ENCODE measurements at regions not wholly inside any gene's neighbourhood (a gene's known extent, or its start where the extent isn't known, plus 50 kb on each side); places are given as distances from the start of the nearest gene placed in this dataset.

DNA sequence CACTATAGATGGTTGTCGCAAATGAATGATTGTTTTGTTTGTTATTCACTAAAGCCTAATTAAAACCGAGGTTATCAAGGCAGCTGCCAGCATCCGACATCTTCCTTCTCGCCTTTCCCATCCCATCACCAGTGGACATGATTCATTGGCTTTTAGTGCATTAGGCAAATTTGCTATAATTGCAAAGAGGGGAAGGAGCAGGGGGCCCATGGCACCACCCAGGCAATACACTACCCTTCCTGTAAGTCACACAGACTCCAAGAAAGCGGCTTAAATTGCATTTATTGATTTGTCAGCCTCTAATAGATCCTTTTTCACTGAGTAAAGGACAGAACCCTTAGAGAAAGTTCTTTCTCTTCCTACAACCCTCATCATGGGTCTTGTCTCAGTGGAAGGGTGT is 169.2 kb upstream of the NCAM1 start:
- DNase-seq, result no peak

- DNase-seq, result no peak
Observed at GRCh38 chr11:112793416-112793815, 167.8 kb upstream of the NCAM1 start.

DNA sequence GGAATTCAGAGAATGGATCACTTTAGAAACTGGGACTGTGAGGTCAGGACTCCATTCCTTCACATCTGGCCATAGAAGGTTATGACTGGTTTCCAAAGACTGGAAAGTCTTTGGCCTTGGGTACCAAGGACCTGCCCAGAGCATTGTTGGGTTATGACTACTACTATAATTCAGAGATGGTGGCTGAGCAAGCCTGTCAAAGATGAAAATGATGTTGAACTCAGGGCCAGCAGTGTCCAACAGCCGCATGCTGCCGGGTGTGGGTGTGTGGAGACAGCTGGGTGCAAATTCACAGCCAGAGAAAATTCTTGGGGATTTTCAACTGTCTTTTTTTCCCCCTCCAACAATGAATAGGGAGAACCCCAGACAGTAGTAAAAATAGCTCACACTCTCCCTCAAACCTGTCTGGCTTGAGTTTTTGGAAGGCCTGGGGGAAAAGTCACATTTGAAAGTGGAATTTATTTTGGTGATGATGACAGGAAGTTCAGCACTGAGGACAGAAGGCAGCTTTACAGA is 166.8 kb upstream of the NCAM1 start:
- DNase-seq, result no peak

DNA sequence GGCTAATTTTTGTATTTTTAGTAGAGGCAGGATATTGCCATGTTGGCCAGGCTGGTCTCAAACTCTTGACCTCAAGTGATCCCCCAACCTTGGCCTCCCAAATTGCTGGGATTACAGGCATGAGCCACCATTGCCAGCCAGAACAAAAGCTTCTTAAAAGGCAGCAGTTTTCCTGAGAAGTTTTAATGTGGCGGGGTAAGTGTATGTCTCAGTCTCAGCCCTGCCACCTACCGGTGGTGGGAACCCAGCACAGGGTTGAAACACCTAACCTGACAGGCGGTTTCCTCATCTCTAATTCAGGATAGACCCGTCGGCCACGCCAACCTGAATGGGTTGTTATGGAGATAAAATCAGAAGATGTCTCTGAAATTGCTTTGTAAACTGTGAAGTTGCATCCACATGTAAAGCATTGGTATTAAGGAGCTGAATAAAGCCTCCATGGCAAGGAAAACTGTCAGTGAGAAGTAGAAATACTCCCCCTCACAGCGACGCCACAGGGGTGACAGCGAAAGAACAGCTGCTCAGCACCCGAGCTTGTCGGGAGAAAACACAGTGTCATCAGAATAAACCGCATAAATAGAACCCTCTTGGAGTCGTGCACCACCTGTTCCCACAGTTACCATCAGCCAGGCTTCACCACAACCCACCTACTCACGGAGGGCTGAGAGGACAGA is 165.9 kb upstream of the NCAM1 start:
- peak; percentile 53 to 65 (median 57) for DNase-seq

DNA sequence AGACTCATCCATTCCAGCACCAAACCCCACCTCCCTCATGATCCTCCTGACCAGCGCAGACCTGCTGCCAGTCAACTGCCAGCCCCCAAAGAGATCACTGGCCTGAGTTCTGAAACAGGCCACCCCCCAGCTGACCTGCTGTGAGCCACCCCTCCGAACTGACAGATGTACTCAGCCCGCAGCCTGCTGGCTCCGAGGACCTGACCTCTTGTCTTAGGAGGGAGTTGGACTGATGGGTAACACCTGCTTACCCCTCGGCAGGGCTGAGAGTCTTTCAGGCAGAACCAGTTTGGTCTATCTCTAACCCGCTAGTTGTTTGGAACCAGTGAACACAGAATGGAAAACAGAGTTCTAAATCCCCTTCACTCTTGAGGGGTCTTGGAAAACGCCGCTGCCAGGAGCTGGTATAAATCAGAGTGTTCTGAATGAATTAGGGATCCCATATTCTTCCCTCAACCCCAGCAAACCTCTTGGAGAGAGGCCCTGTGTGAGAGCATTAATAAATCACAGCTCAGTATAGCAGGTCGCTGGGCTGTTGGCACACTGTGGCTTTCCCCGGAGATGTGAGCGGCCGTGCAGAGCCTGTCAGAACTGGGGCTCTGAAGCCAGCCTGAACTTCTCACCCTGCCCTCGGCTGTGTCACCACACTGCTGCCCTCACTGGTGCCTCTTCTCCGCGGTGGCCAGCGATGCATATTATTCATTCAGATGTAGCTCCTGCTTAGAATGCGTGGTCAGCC is 165.1 kb upstream of the NCAM1 start:
- no peak for DNase-seq

DNA sequence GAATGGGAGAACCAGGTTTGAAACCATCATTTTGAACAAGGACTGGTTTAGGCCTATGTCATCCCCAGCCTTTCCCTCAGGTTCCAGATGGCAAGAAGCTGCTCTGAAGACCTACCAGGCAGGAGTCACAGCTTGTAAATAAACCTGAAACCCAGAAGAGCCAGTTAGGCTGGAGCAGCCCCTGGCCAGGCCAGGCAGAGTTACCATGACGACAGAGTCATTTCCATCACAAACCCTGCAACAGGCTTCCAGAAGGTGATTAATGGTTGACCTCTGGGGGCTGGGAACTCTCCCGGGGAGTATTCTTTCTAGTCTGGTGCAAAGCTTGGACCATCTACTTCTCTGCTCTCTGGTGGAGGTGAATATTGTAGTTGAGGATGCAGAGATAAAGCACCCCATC is 164.1 kb upstream of the NCAM1 start:
- no peak for DNase-seq

DNA sequence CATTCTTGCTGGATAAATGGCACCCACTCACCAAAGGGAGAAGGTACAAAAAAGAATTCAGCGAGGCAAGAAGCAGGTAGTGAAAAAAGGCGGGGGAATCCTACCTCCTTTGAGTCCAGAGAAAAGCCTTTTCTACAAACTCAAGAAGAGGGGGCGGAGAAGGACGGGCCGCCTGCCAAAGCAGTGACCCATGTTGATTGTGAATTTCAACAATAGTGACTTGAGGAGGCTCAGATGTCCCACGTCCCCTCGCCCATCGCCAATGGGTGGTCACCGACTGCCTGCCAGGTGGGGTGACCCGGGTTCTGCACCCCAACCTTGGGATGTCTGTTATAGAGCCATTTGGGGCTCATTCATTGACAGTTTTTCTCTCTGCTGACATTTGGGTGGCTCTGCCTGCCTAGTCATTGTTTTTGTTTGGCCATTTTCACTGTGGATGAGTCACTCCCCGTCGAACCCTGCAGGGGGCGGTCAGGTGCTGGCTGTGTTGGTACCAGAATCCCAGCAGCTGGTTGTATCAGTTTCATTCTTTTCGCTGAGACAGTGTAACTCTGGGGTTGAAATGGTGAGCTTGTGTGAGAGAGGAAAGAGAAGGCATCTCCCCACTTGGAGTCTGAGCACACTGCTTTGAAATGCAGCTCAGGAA is 163.4 kb upstream of the NCAM1 start:
- DNase-seq, result peak; percentile 32 to 61 (median 43)

DNA sequence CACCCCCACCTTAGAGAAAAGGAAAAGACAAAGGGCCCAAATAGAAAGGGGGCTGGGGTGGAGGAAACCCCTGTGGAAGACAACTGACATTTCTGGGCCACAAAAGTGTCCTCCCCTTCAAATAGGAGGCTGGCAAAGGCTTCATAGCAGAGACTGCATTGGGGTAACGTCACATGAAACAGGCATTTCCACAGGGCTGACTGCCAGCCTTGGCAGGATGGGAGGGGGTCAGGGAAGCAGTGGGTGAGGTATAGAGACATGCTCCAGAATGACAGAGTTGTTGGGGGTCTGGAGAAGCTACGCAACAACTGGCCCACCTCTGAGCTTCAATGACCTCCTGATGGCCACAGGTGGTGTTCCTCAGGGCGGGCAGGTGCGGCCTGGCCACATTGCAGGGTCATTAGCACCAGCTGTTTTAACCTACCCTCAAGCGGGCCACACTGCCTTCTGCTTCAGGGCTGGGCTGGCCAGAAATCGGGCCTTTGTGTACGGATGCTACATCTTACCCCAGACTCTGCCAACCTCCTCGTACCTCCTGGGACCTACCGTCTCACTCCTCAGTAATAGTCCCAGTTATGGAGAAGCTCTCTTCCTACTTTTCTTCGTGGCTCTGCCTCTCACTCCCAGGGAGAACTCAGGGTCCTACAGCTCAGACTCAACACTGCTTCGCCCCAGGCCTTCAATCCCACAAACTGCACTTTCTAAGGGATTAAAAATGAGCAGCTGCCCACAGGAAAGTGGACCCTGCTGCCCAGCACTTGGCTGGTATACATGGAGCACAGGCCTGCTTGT is 160.0 kb upstream of the NCAM1 start:
- DNase-seq, result no peak

- DNase-seq, result no peak
Observed at GRCh38 chr11:112801817-112802088, 159.5 kb upstream of the NCAM1 start.

DNA sequence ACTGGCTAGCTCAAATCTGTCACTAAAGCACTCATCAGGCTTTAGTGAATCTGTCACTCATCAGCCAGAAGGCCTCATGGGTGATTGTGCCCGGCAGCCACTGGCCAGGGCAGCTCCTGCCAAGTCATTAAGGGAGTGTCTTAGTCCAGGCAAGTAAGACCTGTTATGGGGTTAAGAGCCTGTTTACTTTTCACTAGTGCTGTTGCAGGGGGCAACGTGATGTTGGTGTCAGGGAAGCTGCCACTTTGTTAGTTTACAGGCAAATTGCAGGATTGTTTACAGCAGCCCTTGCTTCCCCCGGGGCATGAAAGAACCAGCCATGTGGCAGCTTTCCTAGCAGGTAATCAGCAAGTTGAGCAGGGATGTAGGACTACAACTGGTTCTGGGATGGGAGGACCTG is 155.6 kb upstream of the NCAM1 start:
- no peak for DNase-seq

- no peak for DNase-seq
Observed at GRCh38 chr11:112806256-112806655, 155.0 kb upstream of the NCAM1 start.

GRCh38 chr11:112806876-112807275 is 154.3 kb upstream of the NCAM1 start:
- no peak for DNase-seq

- no peak for DNase-seq
Observed at GRCh38 chr11:112809429-112809828, 151.8 kb upstream of the NCAM1 start.

- DNase-seq, result no peak
Observed at GRCh38 chr11:112810951-112811350, 150.3 kb upstream of the NCAM1 start.

DNA sequence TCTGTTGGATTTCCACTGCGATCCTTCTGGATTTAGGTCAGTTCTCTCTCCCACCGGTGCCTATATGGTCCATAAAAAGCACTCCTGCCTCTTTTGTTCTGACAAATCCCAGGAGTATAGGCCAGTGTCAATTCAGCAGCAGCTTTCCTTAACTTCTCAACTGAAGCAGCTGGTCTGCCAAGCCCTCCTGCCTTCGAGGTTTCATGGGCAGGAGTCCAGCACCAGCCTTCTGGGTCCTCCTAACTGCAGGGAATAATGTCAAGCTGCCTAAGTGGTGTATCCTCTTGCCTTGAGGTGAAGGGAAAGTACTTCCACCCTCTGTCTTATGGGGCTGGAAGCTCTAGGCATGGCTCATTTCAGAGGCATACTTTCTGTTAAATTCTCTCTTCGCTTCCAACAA is 149.4 kb upstream of the NCAM1 start:
- DNase-seq, result no peak

DNA sequence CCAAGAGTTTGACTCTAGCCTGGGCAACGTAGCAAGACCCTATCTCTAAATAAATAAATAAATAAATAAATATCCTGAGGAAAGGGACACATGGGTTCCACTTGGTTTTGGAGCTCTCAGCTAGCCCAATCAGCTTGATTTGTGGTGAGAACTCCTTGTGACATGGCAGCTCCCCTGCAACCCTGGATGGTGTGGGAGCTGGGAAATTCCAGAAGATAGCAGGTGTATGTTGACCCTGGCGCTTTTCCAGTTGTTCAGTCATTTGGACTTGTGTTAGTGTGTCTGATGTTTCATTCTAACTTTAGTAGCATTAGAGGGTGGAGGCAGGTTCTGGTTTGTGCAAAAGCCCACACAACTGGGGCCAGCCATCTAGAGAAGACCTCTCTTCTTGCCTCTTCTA is 148.5 kb upstream of the NCAM1 start:
- DNase-seq, result no peak

GRCh38 chr11:112814168-112814567 is 147.1 kb upstream of the NCAM1 start:
- DNase-seq, result no peak

DNA sequence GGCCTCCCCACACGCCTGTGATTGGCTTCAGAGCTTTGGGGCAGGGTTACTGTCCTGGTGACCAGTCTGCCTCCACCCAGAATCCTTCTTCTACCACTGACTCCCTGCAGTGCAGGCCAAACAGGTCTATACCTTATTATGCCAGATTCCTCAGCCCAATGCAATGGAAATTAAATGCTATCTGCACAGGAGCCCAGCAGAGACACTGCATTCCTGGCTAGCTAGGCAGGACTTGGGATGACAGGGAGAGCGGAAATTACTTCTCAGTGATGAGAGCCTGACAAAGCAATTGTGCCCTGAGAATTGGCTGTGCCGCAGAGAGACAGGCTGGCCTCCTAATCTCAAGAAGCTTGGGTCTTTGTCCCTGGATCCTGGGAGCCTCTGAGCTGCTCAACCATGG is 143.8 kb upstream of the NCAM1 start:
- DNase-seq, result no peak

GRCh38 chr11:112822478-112823274 is 138.5 kb upstream of the NCAM1 start:
- DNase-seq, result no peak

DNA sequence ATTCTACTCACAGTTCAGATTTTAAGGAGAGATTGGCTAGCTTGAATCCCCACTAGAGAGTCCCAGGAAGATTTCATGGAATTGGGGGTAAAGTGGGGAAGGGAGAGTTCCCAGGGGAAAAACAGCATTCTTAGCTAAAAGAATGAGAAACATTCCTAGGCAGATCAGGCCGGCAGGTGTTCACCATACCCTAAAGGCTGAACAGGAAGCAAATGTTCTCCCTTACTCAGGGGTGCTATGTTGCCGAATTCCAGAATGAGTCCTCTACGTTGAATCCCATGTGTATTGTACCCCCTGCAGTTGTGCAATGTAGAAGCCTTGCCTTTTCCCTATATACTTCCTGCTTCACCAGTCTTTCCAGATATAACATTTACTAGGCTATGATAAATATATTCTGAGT is 135.2 kb upstream of the NCAM1 start:
- no peak for DNase-seq

- no peak for DNase-seq
Observed at GRCh38 chr11:112826788-112827187, 134.4 kb upstream of the NCAM1 start.

- no peak for DNase-seq
Observed at GRCh38 chr11:112828421-112828820, 132.8 kb upstream of the NCAM1 start.
